ENCODE measurements at regions not wholly inside any gene's neighbourhood (a gene's known extent, or its start where the extent isn't known, plus 50 kb on each side); places are given as distances from the start of the nearest gene placed in this dataset.

- TF ChIP-seq UBTF (IDR thresholded peaks at IDR 0.05; ENCODE audit: borderline replicate concordance in 1 of 2, low read depth in 2 of 2, low read length in 2 of 2) (no peak), ERF (CRISPR knock-in tag; IDR thresholded peaks at IDR 0.05) (peak; percentile 16; the same call in 1 of the 2 replicates), ZBTB34 (CRISPR knock-in tag; IDR thresholded peaks at IDR 0.05) (peak; percentile 76), ZNF592 (IDR thresholded peaks at IDR 0.05) (peak; percentile 97), ARNT (IDR thresholded peaks at IDR 0.05) (0 out of 4 replicates have a peak, but pooled peaks of 1 of the 2 experiments have one; percentile 66), ZFP91 (CRISPR knock-in tag; IDR thresholded peaks at IDR 0.05) (no peak), TEAD2 (tag; IDR thresholded peaks at IDR 0.05) (peak; percentile 57; the same call in 1 of the 2 replicates), ZNF639 (CRISPR knock-in tag; conservative IDR thresholded peaks at IDR 0.05 in 1 of 2, IDR thresholded peaks at IDR 0.05 in 1 of 2) (peak in 1 of 2 experiments; percentile 54; a peak in 1 of 4 replicates), HDAC8 (tag; IDR thresholded peaks at IDR 0.05) (no peak), ZNF644 (tag; IDR thresholded peaks at IDR 0.05; ENCODE audit: low read depth) (no peak), RB1 (IDR thresholded peaks at IDR 0.05; ENCODE audit: low read depth) (0 out of 2 replicates have a peak, but pooled peaks have one; percentile 21), MAFG (tag; conservative IDR thresholded peaks at IDR 0.05) (peak; percentile 97), ZNF263 (CRISPR knock-in tag; IDR thresholded peaks at IDR 0.05; ENCODE audit: borderline replicate concordance) (no peak), CHD1 (IDR thresholded peaks at IDR 0.05; ENCODE audit: low read length) (no peak), NR4A1 (CRISPR knock-in tag; IDR thresholded peaks at IDR 0.05) (no peak), NR4A1 (tag; IDR thresholded peaks at IDR 0.05) (peak; percentile 80; the same call in 1 of the 2 replicates), NFRKB (IDR thresholded peaks at IDR 0.05; ENCODE audit: low read depth) (peak; percentile 21; the same call in 1 of the 2 replicates)
These were observed 97.7 kb upstream of the JUN start (continued) for GRCh38 chr1:58881471-58881994.
